AG09309 (cell line): ENCODE measurements at regions not wholly inside any gene's neighbourhood (a gene's known extent, or its start where the extent isn't known, plus 50 kb on each side); places are given as distances from the start of the nearest gene placed in this dataset.

Experiments used
- DNase-seq: peaks from one replicate; pipeline ENCODE4 v3.0.0-alpha.2; 2010; ENCODE audit warnings: low read depth
- H3K4me3 ChIP-seq: 2 replicates; pipeline ENCODE4 v1.5.1; 2011; ENCODE audit warnings: mild to moderate bottlenecking, low read depth, low read length, moderate library complexity; ENCODE audit not compliant: control insufficient read depth
- TF ChIP-seq, protein P1 (sequence below): IDR thresholded peaks from 2 replicates; pipeline ENCODE4 v1.5.1; 2011; ENCODE audit warnings: mild to moderate bottlenecking, low read depth, low read length, inconsistent platforms; ENCODE audit not compliant: insufficient read depth, control insufficient read depth; ENCODE audit errors: missing control alignments

GRCh38 chr10:129024046-129024445, 443.0 kb upstream of the MGMT start:
- TF ChIP-seq, protein P1, sequence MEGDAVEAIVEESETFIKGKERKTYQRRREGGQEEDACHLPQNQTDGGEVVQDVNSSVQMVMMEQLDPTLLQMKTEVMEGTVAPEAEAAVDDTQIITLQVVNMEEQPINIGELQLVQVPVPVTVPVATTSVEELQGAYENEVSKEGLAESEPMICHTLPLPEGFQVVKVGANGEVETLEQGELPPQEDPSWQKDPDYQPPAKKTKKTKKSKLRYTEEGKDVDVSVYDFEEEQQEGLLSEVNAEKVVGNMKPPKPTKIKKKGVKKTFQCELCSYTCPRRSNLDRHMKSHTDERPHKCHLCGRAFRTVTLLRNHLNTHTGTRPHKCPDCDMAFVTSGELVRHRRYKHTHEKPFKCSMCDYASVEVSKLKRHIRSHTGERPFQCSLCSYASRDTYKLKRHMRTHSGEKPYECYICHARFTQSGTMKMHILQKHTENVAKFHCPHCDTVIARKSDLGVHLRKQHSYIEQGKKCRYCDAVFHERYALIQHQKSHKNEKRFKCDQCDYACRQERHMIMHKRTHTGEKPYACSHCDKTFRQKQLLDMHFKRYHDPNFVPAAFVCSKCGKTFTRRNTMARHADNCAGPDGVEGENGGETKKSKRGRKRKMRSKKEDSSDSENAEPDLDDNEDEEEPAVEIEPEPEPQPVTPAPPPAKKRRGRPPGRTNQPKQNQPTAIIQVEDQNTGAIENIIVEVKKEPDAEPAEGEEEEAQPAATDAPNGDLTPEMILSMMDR, result no peak
- H3K4me3 ChIP-seq, result no peak overlapping the region
- no peak for DNase-seq

DNA sequence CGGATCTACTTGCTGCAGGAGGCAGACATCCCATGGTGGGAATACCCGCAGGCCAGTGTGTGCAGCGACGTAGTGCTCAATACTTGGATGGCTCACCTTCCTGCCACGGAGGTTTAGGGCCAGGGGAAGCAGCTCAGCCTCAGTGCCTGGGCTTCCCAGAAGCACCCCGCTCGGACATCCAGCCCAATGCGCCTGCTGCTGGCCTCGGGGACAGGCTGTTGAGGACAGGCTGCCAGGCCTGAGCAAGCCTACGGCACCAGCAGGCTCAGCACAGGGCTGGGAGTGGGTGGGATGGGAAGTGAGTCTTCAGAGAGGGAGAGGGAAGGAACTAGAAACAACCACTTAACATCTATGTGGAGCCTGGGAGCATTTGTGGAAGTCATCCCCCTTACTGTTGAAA, 441.3 kb upstream of the MGMT start:
- H3K4me3 ChIP-seq, result no peak overlapping the region
- DNase-seq, result no peak
- TF ChIP-seq, protein P1, result no peak

DNA sequence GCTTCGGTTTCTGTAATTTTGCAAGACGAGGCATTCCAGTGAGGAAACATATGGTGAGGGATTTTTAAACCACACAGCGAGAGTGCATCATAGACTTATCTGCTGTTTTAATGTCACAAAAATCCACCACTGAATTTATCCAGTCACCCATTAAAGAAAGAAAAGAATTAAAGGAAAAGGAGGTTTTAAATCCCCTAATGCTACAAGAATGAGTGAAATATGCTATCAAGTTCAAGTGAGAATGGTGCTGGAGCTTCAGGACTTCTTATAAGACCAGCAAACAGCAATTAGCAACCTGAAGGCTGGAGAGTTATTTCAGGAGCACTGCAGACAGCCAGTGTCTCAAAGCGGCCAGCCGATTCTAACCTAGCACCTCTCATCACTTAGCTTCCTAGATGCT, 439.1 kb upstream of the MGMT start:
- TF ChIP-seq, protein P1, result no peak
- DNase-seq, result no peak
- no peak overlapping the region for H3K4me3 ChIP-seq

DNA sequence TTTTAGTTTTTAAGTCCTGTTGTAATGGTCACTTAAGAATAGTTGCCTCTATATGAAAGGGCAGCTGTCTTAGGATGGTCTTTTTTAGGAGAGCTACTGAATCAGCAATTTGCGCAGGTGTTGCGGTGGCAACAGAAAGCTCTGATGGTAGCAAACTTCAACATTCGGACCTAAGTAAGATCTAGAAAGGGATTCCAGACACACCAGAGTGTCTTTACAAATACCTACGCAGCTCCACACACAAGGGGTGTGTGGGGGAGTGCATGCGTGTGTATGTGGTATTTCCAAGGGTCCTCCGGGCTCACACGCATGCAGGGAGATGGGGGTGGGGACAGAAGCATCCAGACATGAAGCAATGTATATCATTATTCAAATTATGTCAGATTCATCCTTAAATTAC, 438.6 kb upstream of the MGMT start:
- TF ChIP-seq, protein P1, result no peak
- no peak for DNase-seq
- H3K4me3 ChIP-seq, result no peak overlapping the region

GRCh38 chr10:129029051-129029450, 438.0 kb upstream of the MGMT start:
- no peak overlapping the region for H3K4me3 ChIP-seq
- TF ChIP-seq, protein P1, result no peak
- DNase-seq, result no peak

DNA sequence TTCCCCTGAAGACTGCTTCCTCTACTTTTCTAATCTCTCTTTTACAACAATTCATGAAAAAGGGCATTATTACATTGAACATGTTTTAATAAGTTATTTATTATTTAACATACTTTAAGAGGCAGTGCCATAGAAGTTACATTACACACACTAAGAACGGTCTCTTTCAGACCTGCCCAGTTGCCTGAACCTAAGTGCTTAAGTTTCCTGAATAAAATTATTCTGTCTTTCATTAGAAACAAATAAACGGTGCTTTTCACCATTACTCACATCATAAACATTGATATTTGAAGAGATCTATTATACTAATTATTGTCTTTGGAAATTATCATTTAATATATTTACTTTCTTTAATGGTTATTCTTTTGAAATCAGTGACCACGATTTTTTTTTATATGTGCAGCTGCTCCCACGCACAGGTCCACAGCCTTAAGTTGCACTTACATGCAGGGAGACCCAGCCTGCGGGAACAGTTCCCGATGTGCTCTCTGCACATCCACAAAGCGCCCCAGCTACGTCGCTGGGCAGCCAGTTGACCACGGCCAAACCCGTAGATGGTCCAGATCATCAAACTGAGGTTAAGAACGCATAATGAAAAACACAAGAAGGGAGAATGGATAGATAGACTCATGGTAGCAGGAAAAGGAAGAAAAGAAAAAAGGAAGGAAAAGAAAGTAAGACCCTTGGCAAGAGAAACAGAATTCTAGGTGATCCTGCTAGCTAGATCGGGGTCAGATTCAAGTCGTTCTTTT, 437.0 kb upstream of the MGMT start:
- DNase-seq, result no peak
- TF ChIP-seq, protein P1, result no peak
- H3K4me3 ChIP-seq, result no peak overlapping the region
